Prostate gland (tissue), 2 donors: ENCODE measurements at regions not wholly inside any gene's neighbourhood (a gene's known extent, or its start where the extent isn't known, plus 50 kb on each side); places are given as distances from the start of the nearest gene placed in this dataset.

Experiments
- DNase-seq: peaks from one replicate; pipeline ENCODE4 v3.0.0-alpha.2; 2019; ENCODE audit warnings: low spot score
- H3K27ac ChIP-seq, 2 donors: fragments of 200-600 bp; sonication (generic); 2 replicates each; pipeline ENCODE4 v1.5.1; 2017 to 2019
- H3K27me3 ChIP-seq: fragments of 200-600 bp; sonication (generic); replicated peaks from 2 replicates; pipeline ENCODE4 v1.5.1; 2019; ENCODE audit not compliant: insufficient read depth
- H3K36me3 ChIP-seq, 2 donors: fragments of 200-600 bp; sonication (generic); 1 replicate in 1 of 2; 2 replicates in 1 of 2; pipeline versions ENCODE4 v1.5.1 to v1.8.1; 2017 to 2019
- H3K4me1 ChIP-seq: fragments of 200-600 bp; sonication (generic); replicated peaks from 2 replicates; pipeline ENCODE4 v1.5.1; 2019
- H3K4me3 ChIP-seq, 2 donors: fragments of 200-600 bp; sonication (generic); 2 replicates each; pipeline ENCODE4 v1.5.1; 2017 to 2019
- H3K9me3 ChIP-seq: fragments of 200-600 bp; sonication (generic); 2 replicates; pipeline ENCODE4 v1.5.1; 2017
- CTCF ChIP-seq, 4 experiments: fragments of 200-600 bp in 2 of 4; fragments of 450-650 bp in 2 of 4; sonication (generic) in 2 of 4; IDR thresholded peaks; 1 replicate in 3 of 4; 2 replicates in 1 of 4; pipeline ENCODE4 v1.5.1; 2016 to 2019; ENCODE audit warnings: antibody characterized with exemption in 4 of 4, mild to moderate bottlenecking in 2 of 4, moderate library complexity in 2 of 4
- POLR2A ChIP-seq: fragments of 450-650 bp; IDR thresholded peaks from one replicate; pipeline ENCODE4 v1.6.1; 2016; ENCODE audit warnings: antibody characterized with exemption, mild to moderate bottlenecking
- POLR2AphosphoS5 ChIP-seq: sonication (generic); formaldehyde crosslinking; IDR thresholded peaks from one replicate; pipeline ENCODE4 v1.6.1; 2017; ENCODE audit warnings: antibody characterized with exemption
- WGBS: methylation state at CpG from one replicate; pipeline ENCODE4 v1.1.5; 2018; 5-methylcytosine and 5-hydroxymethylcytosine counted together
- intact Hi-C: fragments of 100-400 bp; cut with DNase I; formaldehyde crosslinking; loops from one replicate; pipeline ENCODE4 v1.14.2; 2022

- TF ChIP-seq POLR2AphosphoS5 (no peak), CTCF (IDR thresholded peaks at IDR 0.05) (no peak), POLR2A (no peak)
- H3K27ac ChIP-seq: no peak overlapping the region
- 95% methylated on average over 8 of the region's 8 CpGs for WGBS
- no peak for DNase-seq
- no peaks in the 10 kb centered on the region for H3K9me3 ChIP-seq
- no peaks in the 10 kb centered on the region for H3K4me1 ChIP-seq
- H3K4me3 ChIP-seq: no peak overlapping the region
- intact Hi-C loops: no loop called here
- no peaks in the 10 kb centered on the region for H3K27me3 ChIP-seq
- no peaks in the 10 kb centered on the region for H3K36me3 ChIP-seq
Measured at GRCh38 chr11:70493891-70494290, 95.6 kb downstream of the CTTN start.

GRCh38 chr11:70494559-70495350 lies 96.4 kb downstream of the CTTN start:
- TF ChIP-seq CTCF (IDR thresholded peaks at IDR 0.05) (no peak), POLR2AphosphoS5 (no peak), POLR2A (no peak)
- H3K9me3 ChIP-seq: no peaks in the 10 kb centered on the region
- 90% methylated on average over 15 of the region's 15 CpGs for WGBS
- H3K4me3 ChIP-seq: no peak overlapping the region
- no peak for DNase-seq
- intact Hi-C loops: no loop called here
- H3K27me3 ChIP-seq: no peaks in the 10 kb centered on the region
- H3K4me1 ChIP-seq: no peaks in the 10 kb centered on the region
- no peaks in the 10 kb centered on the region for H3K36me3 ChIP-seq
- no peak overlapping the region for H3K27ac ChIP-seq

GRCh38 chr11:70495351-70496310 lies 97.3 kb downstream of the CTTN start:
- no peak overlapping the region for H3K4me3 ChIP-seq
- intact Hi-C loops: no loop called here
- H3K36me3 ChIP-seq: no peaks in the 10 kb centered on the region
- no peaks in the 10 kb centered on the region for H3K4me1 ChIP-seq
- 74% methylated on average over 22 of the region's 22 CpGs for WGBS
- no peak for DNase-seq
- no peaks in the 10 kb centered on the region for H3K27me3 ChIP-seq
- H3K9me3 ChIP-seq: no peaks in the 10 kb centered on the region
- no peak for TF ChIP-seq POLR2A
- H3K27ac ChIP-seq: no peak overlapping the region

DNA sequence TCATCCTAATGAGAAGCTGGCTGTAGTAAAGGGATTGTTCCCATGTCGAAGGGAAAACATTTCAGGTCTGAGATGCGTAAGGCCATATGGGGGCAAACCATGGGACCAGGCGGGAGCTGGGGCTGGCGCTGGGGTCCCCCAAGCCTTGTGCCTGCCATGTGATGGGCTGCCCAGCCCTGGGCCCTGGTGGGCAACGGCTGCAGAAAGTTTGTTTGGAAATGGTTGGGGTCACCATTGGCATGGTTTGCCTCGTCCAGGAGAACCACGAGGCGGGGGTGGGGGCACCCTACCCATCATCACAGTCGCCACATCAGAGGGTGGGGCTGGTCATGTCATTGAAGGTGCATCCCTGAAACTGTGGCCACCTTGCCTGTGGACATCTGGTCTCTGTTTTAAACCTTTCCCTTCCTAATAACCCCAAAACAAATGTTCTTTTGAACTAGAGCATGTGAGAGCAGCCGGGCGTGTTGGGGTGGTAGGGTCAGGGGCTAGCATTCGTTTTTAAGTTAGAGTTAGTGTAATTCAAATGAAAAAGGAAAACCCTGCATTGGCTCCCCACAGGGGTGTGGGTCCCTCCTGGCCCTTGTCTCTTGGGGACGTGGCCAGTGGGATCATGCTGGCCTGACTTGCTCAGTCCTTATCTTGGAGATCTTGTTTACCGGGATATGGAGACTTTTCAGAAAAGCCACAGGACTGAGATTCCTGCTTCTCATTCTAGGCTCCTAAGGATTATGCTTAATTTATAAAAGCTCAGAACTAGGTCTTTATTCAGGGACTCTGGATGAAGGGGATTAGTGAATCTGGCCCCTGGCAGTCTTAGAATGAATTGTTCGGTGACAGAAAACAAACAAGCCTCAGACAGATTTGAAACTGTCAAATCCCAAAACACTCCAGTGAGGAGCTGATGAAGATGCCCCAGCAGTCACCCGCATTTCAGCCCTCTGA lies 98.5 kb downstream of the CTTN start:
- WGBS: 80% methylated on average over 16 of the region's 16 CpGs
- intact Hi-C loops: no loop called here
- H3K27ac ChIP-seq: no peak overlapping the region
- TF ChIP-seq POLR2A (no peak), POLR2AphosphoS5 (no peak), CTCF (IDR thresholded peaks at IDR 0.05) (no peak)
- no peak overlapping the region for H3K4me3 ChIP-seq
- H3K27me3 ChIP-seq: no peaks in the 10 kb centered on the region
- H3K9me3 ChIP-seq: no peaks in the 10 kb centered on the region
- no peaks in the 10 kb centered on the region for H3K36me3 ChIP-seq
- no peaks in the 10 kb centered on the region for H3K4me1 ChIP-seq
- no peak for DNase-seq
